Panc1 (cell line): ENCODE measurements at regions not wholly inside any gene's neighbourhood (a gene's known extent, or its start where the extent isn't known, plus 50 kb on each side); places are given as distances from the start of the nearest gene placed in this dataset.

Experiments
- CTCF ChIP-seq: fragments of 450-650 bp; IDR thresholded peaks from 2 replicates; pipeline ENCODE4 v1.5.1; 2017; ENCODE audit warnings: mild to moderate bottlenecking
- SIN3A ChIP-seq: IDR thresholded peaks from 2 replicates; pipeline ENCODE4 v1.6.1; 2012; ENCODE audit warnings: low read depth, mild to moderate bottlenecking, low read length, moderate library complexity, borderline replicate concordance; ENCODE audit not compliant: insufficient read depth

GRCh38 chr5:56320686-56321085, 87.6 kb upstream of the ANKRD55 start:
- TF ChIP-seq CTCF (no peak), SIN3A (no peak)
